ENCODE measurements at regions not wholly inside any gene's neighbourhood (a gene's known extent, or its start where the extent isn't known, plus 50 kb on each side); places are given as distances from the start of the nearest gene placed in this dataset.

GRCh38 chr2:217293607-217294006, 433.7 kb upstream of the TNP1 start:
- TF ChIP-seq TEAD4 (IDR thresholded peaks at IDR 0.05; ENCODE audit: borderline replicate concordance, insufficient read depth), result no peak
- no peak for TF ChIP-seq SIN3A (IDR thresholded peaks at IDR 0.05; ENCODE audit: borderline replicate concordance, low read depth, low read length)
- no peak for TF ChIP-seq RCOR1 (IDR thresholded peaks at IDR 0.05; ENCODE audit: low read length)
- no peak for TF ChIP-seq TAF1 (IDR thresholded peaks at IDR 0.05; ENCODE audit: borderline replicate concordance, low read depth, low read length)
- TF ChIP-seq EZH2phosphoT487 (IDR thresholded peaks at IDR 0.05; ENCODE audit: borderline replicate concordance, low read depth), result no peak
- no peak for TF ChIP-seq FOSL2 (IDR thresholded peaks at IDR 0.05; ENCODE audit: borderline replicate concordance, low read depth)
- no peak for TF ChIP-seq REST (IDR thresholded peaks at IDR 0.05; ENCODE audit: low read depth, low read length)
- no peak for TF ChIP-seq TCF12 (IDR thresholded peaks at IDR 0.05)
- WGBS (ENCODE audit: low lambda C conversion rate), result 55% methylated on average over 3 of the region's 3 CpGs
- H3K9ac ChIP-seq, result no peak overlapping the region
- no peaks in the 10 kb centered on the region for H3F3A ChIP-seq (replicated peaks; ENCODE audit: insufficient read depth)
- H2AFZ ChIP-seq (ENCODE audit: low read depth), result no peak overlapping the region
- H3K4me2 ChIP-seq, result no peak overlapping the region
- no peaks in the 10 kb centered on the region for H3K27me3 ChIP-seq (ENCODE audit: insufficient read depth)
- H4K20me1 ChIP-seq (ENCODE audit: insufficient read depth), result no peaks in the 10 kb centered on the region
- no peaks in the 10 kb centered on the region for H3K79me2 ChIP-seq (ENCODE audit: insufficient read depth)
- ChIA-PET CTCF (interaction anchor here (1.1 kb wide), 1 partner anchor 11 kb away, joined by 3 read pairs; no protein-coding TSS in a partner anchor), POLR2A (no interaction called here)
- H3K36me3 ChIP-seq (replicated peaks in 1 of 2; ENCODE audit: control insufficient read depth in 1 of 2, insufficient read depth in 2 of 2, low read length in 1 of 2), result no peaks in the 10 kb centered on the region
- no peaks in the 10 kb centered on the region; the same call in 1 of the 2 replicates for H3K9me3 ChIP-seq
- DNase-seq, result no peak
- H3K4me1 ChIP-seq (ENCODE audit: control insufficient read depth in 1 of 2, insufficient read depth in 2 of 2, low read depth in 1 of 2, low read length in 1 of 2), result peaks cover 0 to 17% of the 10 kb centered on the region in 2 experiments; a peak in 2 of 4 replicates
- H3K9me2 ChIP-seq, result no peaks in the 10 kb centered on the region
- no peak overlapping the region for H3K4me3 ChIP-seq (ENCODE audit: low read depth in 2 of 2, low read length in 1 of 2)
- no peak overlapping the region for H3K27ac ChIP-seq (ENCODE audit: low read depth in 2 of 2, low read length in 1 of 2)

- no peak for DNase-seq
- Histone ChIP-seq H3F3A (replicated peaks; ENCODE audit: insufficient read depth) (no peaks in the 10 kb centered on the region), H4K20me1 (ENCODE audit: insufficient read depth) (no peaks in the 10 kb centered on the region), H3K4me2 (no peak overlapping the region), H3K79me2 (ENCODE audit: insufficient read depth) (no peaks in the 10 kb centered on the region), H3K9me3 (no peaks in the 10 kb centered on the region; the same call in 1 of the 2 replicates), H3K9me2 (no peaks in the 10 kb centered on the region), H3K9ac (no peak overlapping the region), H2AFZ (ENCODE audit: low read depth) (no peak overlapping the region), H3K4me1 (ENCODE audit: control insufficient read depth in 1 of 2, insufficient read depth in 2 of 2, low read depth in 1 of 2, low read length in 1 of 2) (peaks cover 0 to 18% of the 10 kb centered on the region in 2 experiments; a peak in 2 of 4 replicates), H3K27me3 (ENCODE audit: insufficient read depth) (no peaks in the 10 kb centered on the region), H3K4me3 (ENCODE audit: low read depth in 2 of 2, low read length in 1 of 2) (no peak overlapping the region), H3K27ac (ENCODE audit: low read depth in 2 of 2, low read length in 1 of 2) (no peak overlapping the region), H3K36me3 (replicated peaks in 1 of 2; ENCODE audit: control insufficient read depth in 1 of 2, insufficient read depth in 2 of 2, low read length in 1 of 2) (no peaks in the 10 kb centered on the region)
- WGBS (ENCODE audit: low lambda C conversion rate), result 78% methylated on average over 4 of the region's 5 CpGs
- POLR2A ChIA-PET, result no interaction called here
- TF ChIP-seq ZBTB33 (IDR thresholded peaks at IDR 0.05; ENCODE audit: borderline replicate concordance, low read depth) (no peak), REST (IDR thresholded peaks at IDR 0.05; ENCODE audit: low read depth, low read length) (no peak), FOSL2 (IDR thresholded peaks at IDR 0.05; ENCODE audit: borderline replicate concordance, low read depth) (no peak), NFIC (IDR thresholded peaks at IDR 0.05; ENCODE audit: borderline replicate concordance) (no peak), NRF1 (IDR thresholded peaks at IDR 0.05; ENCODE audit: low read depth, low read length) (no peak), TAF1 (IDR thresholded peaks at IDR 0.05; ENCODE audit: borderline replicate concordance, low read depth, low read length) (no peak), CHD2 (IDR thresholded peaks at IDR 0.05; ENCODE audit: low read length, partially characterized antibody) (no peak), TEAD4 (IDR thresholded peaks at IDR 0.05; ENCODE audit: borderline replicate concordance, insufficient read depth) (no peak), ELF1 (IDR thresholded peaks at IDR 0.05) (no peak), RFX5 (IDR thresholded peaks at IDR 0.05; ENCODE audit: low read length) (no peak)
- CTCF ChIA-PET, result no interaction called here
These were observed 433.2 kb upstream of the TNP1 start for GRCh38 chr2:217293046-217293445.
